Stimulated activated CD4-positive, alpha-beta T cell treated with anti-CD3 and anti-CD28 coated beads, Interleukin-4, amount 100 ng/mL, for 48 hours (primary cell): ENCODE measurements at regions not wholly inside any gene's neighbourhood (a gene's known extent, or its start where the extent isn't known, plus 50 kb on each side); places are given as distances from the start of the nearest gene placed in this dataset.
"Not testable (repeated sequence)": the region's sequence is repeated elsewhere in the genome, so short reads cannot be mapped to it uniquely, and the experiment has no call there.

Experiments used
- DNase-seq, 2 donors: peaks; one replicate each; pipeline ENCODE4 v3.0.0-alpha.2; 2020; ENCODE audit warnings: low read depth in 2 of 2

- no peak for DNase-seq
Observed at GRCh38 chr6:114649298-114649697, 306.5 kb upstream of the HS3ST5 start.

GRCh38 chr6:114648847-114649246, 306.0 kb upstream of the HS3ST5 start:
- no peak for DNase-seq

- no peak for DNase-seq
Observed at GRCh38 chr6:114638341-114638740, 295.5 kb upstream of the HS3ST5 start.

GRCh38 chr6:114634016-114634415, 291.2 kb upstream of the HS3ST5 start:
- no peak for DNase-seq

- not testable (repeated sequence) for DNase-seq
Observed at GRCh38 chr6:114626226-114626625, 283.4 kb upstream of the HS3ST5 start.

GRCh38 chr6:114619621-114620200, 276.9 kb upstream of the HS3ST5 start:
- DNase-seq: no peak

- DNase-seq: no peak
Observed at GRCh38 chr6:114611696-114612095, 268.9 kb upstream of the HS3ST5 start.

GRCh38 chr6:114608091-114608490, 265.3 kb upstream of the HS3ST5 start:
- DNase-seq: no peak

- DNase-seq: no peak
Observed at GRCh38 chr6:114605656-114606055, 262.8 kb upstream of the HS3ST5 start.

GRCh38 chr6:114600381-114600780, 257.6 kb upstream of the HS3ST5 start:
- DNase-seq: no peak

GRCh38 chr6:114595591-114595990, 252.8 kb upstream of the HS3ST5 start:
- DNase-seq: no peak

- no peak for DNase-seq
Observed at GRCh38 chr6:114595186-114595585, 252.4 kb upstream of the HS3ST5 start.

GRCh38 chr6:114592506-114592905, 249.7 kb upstream of the HS3ST5 start:
- no peak for DNase-seq

GRCh38 chr6:114588726-114589125, 245.9 kb upstream of the HS3ST5 start:
- DNase-seq: no peak

GRCh38 chr6:114586298-114586697, 243.5 kb upstream of the HS3ST5 start:
- no peak for DNase-seq

GRCh38 chr6:114581293-114581692, 238.5 kb upstream of the HS3ST5 start:
- no peak for DNase-seq

- no peak for DNase-seq
Observed at GRCh38 chr6:114580882-114581281, 238.1 kb upstream of the HS3ST5 start.

- no peak for DNase-seq
Observed at GRCh38 chr6:114579486-114579885, 236.7 kb upstream of the HS3ST5 start.

GRCh38 chr6:114577109-114577508, 234.3 kb upstream of the HS3ST5 start:
- DNase-seq: no peak

- DNase-seq: no peak
Observed at GRCh38 chr6:114576330-114576729, 233.5 kb upstream of the HS3ST5 start.

- DNase-seq: no peak
Observed at GRCh38 chr6:114569669-114570068, 226.8 kb upstream of the HS3ST5 start.

- no peak for DNase-seq
Observed at GRCh38 chr6:114564302-114564933, 221.6 kb upstream of the HS3ST5 start.

- DNase-seq: no peak
Observed at GRCh38 chr6:114559419-114559818, 216.6 kb upstream of the HS3ST5 start.

GRCh38 chr6:114558153-114558552, 215.3 kb upstream of the HS3ST5 start:
- DNase-seq: no peak
